ENCODE measurements at regions not wholly inside any gene's neighbourhood (a gene's known extent, or its start where the extent isn't known, plus 50 kb on each side); places are given as distances from the start of the nearest gene placed in this dataset.

GRCh38 chr10:29026802-29027580 is 261.9 kb upstream of the LYZL1 start:
- no peak for DNase-seq (ENCODE audit: low read depth in 2 of 2)

- no peak for DNase-seq (ENCODE audit: low read depth in 2 of 2)
Observed at GRCh38 chr10:29028486-29028885, 260.4 kb upstream of the LYZL1 start.

GRCh38 chr10:29030900-29031299 is 258.0 kb upstream of the LYZL1 start:
- no peak for DNase-seq (ENCODE audit: low read depth in 2 of 2)

- DNase-seq (ENCODE audit: low read depth in 2 of 2) = no peak
Observed at GRCh38 chr10:29032169-29032568, 256.7 kb upstream of the LYZL1 start.

DNA sequence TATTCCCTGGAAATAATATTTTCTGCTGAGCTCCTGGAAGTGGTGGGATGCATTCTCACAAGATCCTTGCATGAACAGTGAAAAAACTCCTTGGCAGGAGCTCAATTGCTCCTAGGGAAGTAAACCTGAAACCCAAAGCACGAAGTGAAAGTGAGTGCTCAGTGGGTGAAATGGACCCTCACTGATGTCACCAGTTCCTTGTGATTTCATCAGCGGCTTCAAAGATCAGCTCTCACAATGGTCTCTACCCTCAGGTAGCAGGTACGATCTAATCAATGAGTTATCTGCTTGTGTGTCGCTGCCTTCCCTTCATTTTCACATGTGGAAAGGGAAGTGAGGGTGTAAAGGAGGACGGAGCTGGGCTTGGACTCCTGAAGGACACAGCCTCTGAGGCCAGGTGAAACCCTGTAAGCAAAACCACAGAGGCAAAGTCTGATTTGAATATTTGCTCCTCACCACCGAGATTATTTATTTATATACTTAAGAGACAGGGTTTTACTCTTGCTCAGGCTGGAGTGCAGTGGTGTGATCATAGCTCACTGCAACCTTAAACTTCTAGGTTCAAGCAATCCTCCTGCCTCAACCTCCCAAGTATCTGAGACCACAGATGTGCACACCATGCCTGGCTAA is 255.4 kb upstream of the LYZL1 start:
- DNase-seq (ENCODE audit: low read depth in 2 of 2) = no peak

DNA sequence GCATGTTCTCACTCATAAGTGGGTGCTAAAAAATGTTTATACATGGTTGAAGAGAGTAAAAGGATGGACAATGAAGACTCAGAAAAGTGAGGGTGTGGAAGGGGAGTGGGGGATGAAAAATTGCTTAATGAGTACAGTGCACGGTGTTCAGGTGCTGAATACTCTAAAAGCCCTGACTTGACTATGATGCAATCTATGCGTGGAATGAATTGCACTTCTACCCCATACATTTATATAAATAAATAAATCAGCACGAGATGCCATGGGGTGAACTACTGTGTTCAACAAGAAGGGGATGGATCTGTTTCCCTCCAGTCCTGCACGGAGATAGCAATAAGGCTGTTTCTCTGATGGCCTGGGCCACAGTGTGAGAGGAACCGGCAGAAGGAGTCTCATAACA is 254.3 kb upstream of the LYZL1 start:
- no peak for DNase-seq (ENCODE audit: low read depth in 2 of 2)

- DNase-seq (ENCODE audit: low read depth in 2 of 2) = no peak
Observed at GRCh38 chr10:29035721-29036120, 253.1 kb upstream of the LYZL1 start.

DNA sequence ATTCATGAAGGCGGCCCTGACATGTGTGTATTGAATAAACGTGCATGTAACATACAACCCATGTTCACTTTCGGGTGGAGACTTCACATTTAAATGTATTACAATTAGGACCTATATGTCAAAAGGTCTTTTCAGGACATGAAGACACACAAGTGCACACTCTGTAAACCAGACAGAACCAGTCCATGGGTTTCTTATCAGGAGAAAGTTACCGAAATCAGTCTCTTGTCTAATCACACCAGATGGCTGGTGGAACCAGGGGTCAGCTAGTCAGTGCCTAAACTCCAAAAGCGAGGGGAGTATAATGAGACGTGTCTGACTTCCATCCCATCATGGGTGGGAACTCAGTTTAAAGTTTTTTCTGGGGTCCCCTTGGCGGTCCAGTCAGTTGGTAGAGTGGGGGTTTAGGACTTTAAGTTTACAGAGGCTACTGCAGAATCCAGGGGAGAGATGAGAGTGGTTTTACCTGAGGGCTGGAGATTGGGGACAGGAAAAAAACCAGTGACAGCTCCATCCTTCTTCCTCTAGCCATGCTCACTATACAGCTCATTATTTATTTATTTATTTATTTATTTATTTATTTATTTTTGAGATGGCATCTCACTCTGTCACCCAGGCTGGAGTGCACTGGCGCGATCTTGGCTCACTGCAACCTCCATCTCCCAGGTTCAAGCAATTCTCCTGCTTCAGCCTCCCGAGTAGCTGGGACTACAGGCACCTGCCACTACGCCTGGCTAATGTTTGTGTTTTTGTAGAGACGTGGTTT is 251.3 kb upstream of the LYZL1 start:
- DNase-seq (ENCODE audit: low read depth in 2 of 2) = no peak

DNA sequence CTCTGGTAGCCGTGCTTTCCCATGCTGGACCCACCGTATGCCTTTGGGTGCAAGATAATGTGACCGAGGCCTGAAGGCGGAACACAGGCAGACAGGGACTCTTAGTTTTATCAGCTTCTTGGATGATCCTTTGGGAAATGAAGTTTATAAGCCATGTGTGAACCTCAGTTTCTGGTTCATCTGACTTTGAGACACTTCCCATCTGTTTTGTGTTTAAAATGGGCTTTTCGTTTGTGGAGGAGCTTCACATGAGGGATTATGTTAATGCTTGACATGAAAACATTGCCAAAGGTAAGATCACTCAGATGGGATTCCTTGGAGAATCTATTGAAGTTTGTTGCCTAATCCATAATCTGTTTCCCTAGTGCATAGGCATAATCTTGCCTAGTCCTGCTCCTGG is 249.8 kb upstream of the LYZL1 start:
- no peak for DNase-seq (ENCODE audit: low read depth in 2 of 2)

- no peak for DNase-seq (ENCODE audit: low read depth in 2 of 2)
Observed at GRCh38 chr10:29039677-29040189, 249.1 kb upstream of the LYZL1 start.

- DNase-seq (ENCODE audit: low read depth in 2 of 2) = no peak
Observed at GRCh38 chr10:29041616-29042015, 247.3 kb upstream of the LYZL1 start.

DNA sequence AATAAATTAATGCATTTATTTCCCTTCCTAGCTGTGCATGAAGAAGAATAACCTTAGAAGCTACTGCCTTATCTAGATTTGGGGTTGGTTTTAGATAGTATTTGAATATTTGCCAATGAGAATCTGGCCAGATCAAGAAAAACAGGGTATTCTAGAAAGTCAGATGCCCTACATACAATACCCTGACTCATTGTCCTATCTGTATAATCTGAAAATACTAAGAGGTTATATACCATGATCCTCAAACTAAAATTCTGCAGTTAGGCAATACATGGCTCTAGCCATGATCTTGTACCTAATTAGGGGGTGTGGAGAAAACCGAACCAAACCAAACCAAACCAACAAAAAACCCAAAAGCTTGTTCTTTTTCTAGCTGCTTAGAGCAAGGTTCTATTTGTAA is 240.4 kb upstream of the LYZL1 start:
- DNase-seq (ENCODE audit: low read depth in 2 of 2) = no peak

DNA sequence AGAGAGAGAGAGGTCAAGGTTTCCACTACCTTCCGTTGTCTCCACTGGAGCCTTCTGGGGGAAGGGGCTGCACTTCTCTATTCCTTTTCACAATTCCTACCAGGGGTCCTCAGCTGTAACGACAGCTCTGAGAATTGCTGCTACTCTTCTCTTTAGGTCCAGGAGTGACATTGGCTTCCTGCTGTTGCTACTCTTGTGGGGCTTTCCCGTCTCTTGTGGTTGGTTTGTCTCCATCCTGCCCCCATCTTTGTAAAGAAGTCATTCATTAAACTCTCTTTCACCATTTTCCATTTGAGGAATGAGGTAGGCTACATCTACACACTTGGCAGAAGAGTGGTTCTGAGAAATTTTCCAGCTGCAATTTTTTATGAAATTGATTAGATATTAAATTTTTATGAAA is 238.8 kb upstream of the LYZL1 start:
- DNase-seq (ENCODE audit: low read depth in 2 of 2) = no peak

DNA sequence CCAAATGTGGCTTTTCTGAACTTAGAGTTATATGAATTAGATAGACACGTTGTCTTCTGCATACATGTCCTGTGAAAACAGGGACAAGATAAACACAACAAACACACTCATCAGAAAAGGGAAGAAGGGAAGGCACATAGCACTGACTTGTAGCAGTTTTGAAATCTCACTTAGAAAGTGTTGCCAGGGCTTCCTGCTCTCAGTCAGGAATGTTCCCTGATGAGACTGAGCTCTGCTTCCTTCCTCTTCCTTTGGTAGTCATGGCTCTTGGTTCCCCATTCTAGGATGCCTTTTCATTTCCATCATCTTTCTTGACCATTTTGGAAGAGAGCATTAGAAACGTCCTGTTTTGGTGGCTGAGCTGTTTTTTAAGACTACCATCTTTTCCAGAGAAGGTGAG is 233.8 kb upstream of the LYZL1 start:
- no peak for DNase-seq (ENCODE audit: low read depth in 2 of 2)

- DNase-seq (ENCODE audit: low read depth in 2 of 2) = no peak
Observed at GRCh38 chr10:29056729-29057128, 232.1 kb upstream of the LYZL1 start.

DNA sequence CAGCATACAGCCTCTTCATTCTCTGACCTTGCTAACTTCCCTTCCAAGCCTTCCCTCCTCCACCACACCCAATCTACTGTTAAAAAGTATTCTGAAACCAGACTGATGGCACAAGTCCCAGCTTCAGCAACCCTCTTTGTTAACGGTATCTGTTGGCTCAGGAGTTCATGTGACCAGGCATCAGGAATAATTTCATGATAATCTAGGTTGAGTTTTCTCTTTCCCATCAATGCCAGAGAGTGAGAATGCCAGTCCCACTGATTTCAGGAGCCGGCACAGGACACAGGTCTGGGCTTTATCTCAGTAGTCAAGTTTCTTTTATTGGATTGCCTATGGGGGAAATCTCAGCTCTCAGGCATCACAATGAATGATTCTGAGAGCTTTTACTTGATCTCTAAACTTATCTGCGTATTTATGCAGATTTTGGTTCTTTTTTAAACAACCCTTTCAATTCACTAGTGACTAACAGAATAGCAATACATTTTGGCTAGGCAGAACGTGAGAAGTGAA is 231.0 kb upstream of the LYZL1 start:
- DNase-seq (ENCODE audit: low read depth in 2 of 2) = no peak

- no peak for DNase-seq (ENCODE audit: low read depth in 2 of 2)
Observed at GRCh38 chr10:29063806-29064644, 224.8 kb upstream of the LYZL1 start.

GRCh38 chr10:29064680-29065079 is 224.2 kb upstream of the LYZL1 start:
- no peak for DNase-seq (ENCODE audit: low read depth in 2 of 2)

GRCh38 chr10:29067161-29067560 is 221.7 kb upstream of the LYZL1 start:
- no peak for DNase-seq (ENCODE audit: low read depth in 2 of 2)

DNA sequence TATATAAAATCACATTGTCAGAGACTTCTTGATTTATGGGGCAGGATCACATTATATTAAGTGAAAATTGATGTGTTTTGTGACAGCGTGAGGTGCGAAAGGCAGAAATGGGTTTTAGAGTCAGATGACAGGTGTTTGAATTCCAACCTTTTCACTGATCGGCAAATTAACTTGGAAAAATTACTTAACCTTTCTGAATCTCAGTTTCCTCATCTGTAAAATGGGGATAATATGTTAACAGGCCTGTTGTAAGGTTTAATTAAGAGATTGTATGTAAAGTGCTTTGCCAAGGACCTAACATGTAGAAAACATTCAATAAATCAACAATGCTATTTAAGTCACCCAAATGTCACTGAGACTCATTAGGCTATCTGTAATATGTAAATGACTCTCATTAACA is 221.2 kb upstream of the LYZL1 start:
- DNase-seq (ENCODE audit: low read depth in 2 of 2) = no peak

- DNase-seq (ENCODE audit: low read depth in 2 of 2) = no peak
Observed at GRCh38 chr10:29068302-29068701, 220.6 kb upstream of the LYZL1 start.

DNA sequence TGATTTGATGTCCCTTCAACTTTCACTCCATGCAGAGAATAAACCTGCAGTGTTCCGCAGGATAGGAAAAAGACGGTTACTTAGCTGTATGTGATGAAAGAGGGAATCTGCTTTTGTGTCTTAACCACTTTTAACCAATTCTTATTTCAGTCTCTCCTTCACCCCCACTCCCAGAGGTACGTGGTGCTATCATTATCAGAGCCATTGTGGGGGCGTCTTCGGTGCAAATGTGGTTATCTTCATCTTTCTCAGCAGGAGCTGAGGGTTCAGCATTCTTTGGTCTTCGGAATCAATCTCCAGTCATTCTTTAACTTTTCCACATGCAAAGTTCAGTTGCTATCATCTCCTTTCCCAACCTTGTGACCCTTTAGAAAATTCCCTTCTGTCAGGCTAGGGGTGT is 219.9 kb upstream of the LYZL1 start:
- DNase-seq (ENCODE audit: low read depth in 2 of 2) = no peak

All from stimulated activated CD8-positive, alpha-beta memory T cell treated with anti-CD3 and anti-CD28 coated beads, Interleukin-7, amount 100 ng/mL, for 4 hours (primary cell).